T-helper 1 cell (primary cell): ENCODE measurements at regions not wholly inside any gene's neighbourhood (a gene's known extent, or its start where the extent isn't known, plus 50 kb on each side); places are given as distances from the start of the nearest gene placed in this dataset.

Experiments used
- DNase-seq, 5 donors: peaks; one replicate each; pipeline ENCODE4 v3.0.0-alpha.2; 2012 to 2020

DNA sequence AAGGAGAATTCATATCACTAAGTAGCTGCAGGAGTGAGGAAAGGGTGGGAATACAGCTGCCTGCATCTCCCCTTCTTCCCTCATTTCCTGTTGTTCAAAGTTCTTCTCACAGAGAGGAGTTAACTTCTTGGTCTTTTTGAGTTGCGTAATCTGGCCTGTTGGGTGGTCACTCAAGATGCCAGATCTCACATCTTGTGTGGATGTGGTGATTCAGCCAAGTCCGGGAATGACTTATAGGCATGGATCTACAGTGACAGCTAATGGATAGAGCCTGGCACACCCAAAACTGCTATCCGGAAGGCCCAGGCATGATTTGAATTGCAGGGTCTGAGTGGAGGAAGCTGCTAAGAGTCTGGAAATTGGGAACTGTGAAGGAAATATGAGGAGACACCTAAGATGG, 100.2 kb upstream of the SLC35B3 start:
- DNase-seq: no peak

DNA sequence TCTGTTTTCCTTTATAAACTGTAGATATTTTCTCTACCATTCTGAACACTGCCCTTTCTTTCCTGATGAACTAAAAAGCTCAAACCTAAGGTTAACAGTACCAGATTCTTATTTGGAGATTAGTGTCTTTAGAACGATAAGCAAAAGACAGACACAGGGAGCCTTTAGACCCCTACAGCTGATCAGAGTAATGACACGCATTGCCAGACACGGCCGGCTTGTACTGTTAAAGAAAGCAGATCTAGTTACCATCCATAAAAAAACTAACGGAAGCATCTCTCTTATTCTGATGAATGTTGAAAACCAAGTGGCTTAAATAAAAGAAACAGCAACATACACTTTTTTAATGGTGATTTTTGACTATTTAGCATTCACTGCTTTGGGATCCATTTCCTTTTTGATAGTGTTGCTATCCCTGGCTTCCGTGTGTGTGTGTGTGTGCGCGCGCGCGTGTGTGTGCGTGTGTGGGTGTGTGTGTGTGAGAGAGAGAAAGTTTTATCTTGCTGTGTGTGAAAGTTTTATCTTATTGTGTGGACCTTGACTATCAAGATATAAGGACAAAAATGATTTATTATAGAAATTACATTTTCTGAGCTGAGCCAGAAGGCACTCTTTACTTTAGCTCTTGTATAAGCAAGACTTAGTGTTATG, 95.6 kb upstream of the SLC35B3 start:
- no peak for DNase-seq

DNA sequence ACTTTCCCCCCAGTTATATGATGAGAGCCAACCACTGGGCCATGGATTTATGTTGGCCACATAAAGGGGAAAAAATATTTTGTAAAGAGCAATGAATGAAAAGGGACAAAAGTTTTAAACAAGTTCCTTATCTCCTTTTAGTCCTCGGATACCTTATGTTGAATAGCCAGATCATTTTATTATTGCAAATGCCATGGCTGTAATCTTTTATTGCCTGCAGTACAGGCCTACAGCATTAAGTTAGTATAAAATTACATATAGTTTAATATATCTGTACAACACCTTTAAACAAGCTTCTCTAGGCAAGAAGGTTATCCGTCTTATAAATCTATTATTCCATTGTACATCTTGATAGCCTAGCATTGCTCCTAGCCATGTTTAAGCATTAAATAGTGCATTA, 93.9 kb upstream of the SLC35B3 start:
- DNase-seq: no peak

DNA sequence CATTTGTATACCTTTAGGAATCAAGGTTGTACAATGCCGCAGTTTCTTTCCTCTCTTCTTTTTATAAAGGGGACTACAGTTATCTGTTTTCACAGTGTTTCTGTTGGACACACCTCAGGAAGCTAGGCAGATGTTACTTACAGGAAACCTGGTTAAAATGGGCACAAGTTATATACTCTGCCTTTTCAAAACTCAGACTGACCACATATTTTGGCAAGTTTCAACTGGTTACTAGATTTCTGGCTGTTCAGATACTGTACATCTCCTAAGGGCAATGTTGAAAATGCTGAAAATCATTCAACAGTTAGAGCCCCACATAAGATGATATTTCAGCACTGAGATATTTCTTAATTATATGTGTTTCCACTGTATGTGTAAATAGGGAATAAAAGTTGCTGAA, 92.5 kb upstream of the SLC35B3 start:
- DNase-seq: no peak

GRCh38 chr6:8526624-8527023, 91.3 kb upstream of the SLC35B3 start:
- DNase-seq: no peak

- no peak for DNase-seq
Observed at GRCh38 chr6:8525370-8525769, 90.0 kb upstream of the SLC35B3 start.

DNA sequence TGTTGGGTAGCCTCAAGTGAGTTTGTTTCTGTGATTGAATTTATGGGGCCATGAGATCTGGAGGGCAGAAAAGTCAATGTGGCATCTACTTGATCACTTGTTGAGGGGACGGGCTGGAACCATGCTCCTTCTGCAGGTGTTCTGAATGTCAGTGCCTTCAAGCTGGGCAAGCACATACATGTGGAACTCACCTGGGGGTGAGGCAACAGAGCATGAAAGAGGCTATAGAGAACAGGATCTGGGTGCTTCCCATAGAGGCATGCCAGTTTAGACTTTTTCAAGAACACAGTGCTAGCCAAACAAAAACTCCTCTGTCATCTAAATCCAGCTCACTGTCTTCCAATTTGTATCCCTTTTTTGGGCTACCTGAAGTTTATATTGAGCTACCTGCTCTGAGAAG, 77.8 kb upstream of the SLC35B3 start:
- no peak for DNase-seq

- DNase-seq: no peak
Observed at GRCh38 chr6:8507286-8507685, 71.9 kb upstream of the SLC35B3 start.

- DNase-seq: no peak
Observed at GRCh38 chr6:8506126-8506525, 70.8 kb upstream of the SLC35B3 start.

- no peak for DNase-seq
Observed at GRCh38 chr6:8499540-8499939, 64.2 kb upstream of the SLC35B3 start.

DNA sequence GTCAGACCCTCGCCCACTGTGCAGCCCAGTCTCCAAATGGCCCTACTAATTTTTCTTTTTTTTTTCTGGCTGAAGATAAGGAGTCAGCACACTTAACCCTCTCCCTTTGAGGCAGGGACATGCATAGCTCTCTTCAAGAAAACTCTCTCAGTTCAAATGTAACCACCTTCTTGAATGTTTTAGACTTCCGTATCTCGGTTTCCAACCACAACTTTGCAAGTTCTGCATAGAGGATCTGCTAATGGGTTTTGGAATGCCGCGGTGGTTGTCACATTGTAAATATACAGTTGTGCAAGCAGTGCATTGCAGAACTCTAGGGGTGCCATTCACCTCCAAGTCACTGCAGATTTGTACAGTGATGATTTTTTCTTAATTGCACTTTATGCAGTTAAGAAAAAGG, 59.4 kb upstream of the SLC35B3 start:
- no peak for DNase-seq

DNA sequence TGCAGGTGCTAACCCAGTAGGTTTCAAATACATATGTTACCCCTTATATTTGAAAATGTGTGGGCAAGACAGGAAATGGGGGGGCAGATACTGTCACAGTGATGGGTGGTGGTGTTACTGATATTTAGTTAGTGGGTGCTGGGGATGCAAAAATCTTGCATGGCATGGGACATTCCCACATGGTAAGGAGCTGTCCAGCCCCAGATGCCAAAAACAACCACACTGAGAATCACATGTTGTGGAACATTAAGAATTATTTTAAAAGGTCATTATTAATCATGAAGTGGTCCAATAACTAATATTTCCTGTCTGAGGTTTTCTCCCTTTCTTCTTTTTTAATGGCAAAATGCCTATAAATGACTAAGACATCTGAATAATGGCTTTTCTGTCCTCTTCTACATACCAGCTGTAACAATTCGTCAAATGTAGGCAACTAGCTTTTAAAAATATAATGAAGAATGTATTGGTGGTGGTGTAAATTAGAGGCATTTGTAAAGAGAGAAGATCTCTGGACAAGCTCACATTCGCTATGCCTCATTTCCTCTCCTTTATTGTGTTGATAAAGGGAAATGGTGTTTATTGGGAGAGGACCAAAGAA, 57.3 kb upstream of the SLC35B3 start:
- DNase-seq: no peak
